Esophagus squamous epithelium (tissue), 4 donors: ENCODE measurements at regions not wholly inside any gene's neighbourhood (a gene's known extent, or its start where the extent isn't known, plus 50 kb on each side); places are given as distances from the start of the nearest gene placed in this dataset.

Experiments used
- POLR2A ChIP-seq, 4 donors: fragments of 450-650 bp; IDR thresholded peaks; one replicate each; pipeline ENCODE4 v1.6.1; 2017; ENCODE audit warnings: antibody characterized with exemption in 4 of 4, mild to moderate bottlenecking in 4 of 4, moderate library complexity in 3 of 4
- TF ChIP-seq, protein P1 (sequence below), 6 experiments: fragments of 450-650 bp in 4 of 6; fragments of 200-600 bp in 2 of 6; sonication (generic) in 2 of 6; IDR thresholded peaks; one replicate each; pipeline ENCODE4 v1.5.1; 2016 to 2019; ENCODE audit warnings: antibody characterized with exemption in 6 of 6, mild to moderate bottlenecking in 4 of 6, moderate library complexity in 4 of 6

DNA sequence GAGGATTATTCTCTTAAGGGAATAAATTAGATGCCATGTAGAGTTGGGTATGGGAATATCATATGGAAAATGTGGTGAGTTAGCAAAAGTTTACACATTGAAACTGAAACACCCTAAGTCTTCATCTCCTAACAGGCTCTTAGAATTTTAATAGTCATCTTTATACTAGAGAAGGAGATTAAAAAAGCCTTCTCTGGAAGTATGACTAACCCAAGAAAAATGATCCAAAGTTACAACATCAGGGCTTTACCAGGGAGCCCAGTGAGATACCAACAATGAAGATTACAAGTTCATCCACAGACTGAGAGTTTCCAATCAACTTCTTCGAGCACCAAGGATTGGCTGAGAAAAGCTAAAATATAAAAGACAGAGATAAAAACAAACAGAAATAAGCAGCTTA, 70.0 kb upstream of the KIAA0040 start:
- TF ChIP-seq, protein P1, sequence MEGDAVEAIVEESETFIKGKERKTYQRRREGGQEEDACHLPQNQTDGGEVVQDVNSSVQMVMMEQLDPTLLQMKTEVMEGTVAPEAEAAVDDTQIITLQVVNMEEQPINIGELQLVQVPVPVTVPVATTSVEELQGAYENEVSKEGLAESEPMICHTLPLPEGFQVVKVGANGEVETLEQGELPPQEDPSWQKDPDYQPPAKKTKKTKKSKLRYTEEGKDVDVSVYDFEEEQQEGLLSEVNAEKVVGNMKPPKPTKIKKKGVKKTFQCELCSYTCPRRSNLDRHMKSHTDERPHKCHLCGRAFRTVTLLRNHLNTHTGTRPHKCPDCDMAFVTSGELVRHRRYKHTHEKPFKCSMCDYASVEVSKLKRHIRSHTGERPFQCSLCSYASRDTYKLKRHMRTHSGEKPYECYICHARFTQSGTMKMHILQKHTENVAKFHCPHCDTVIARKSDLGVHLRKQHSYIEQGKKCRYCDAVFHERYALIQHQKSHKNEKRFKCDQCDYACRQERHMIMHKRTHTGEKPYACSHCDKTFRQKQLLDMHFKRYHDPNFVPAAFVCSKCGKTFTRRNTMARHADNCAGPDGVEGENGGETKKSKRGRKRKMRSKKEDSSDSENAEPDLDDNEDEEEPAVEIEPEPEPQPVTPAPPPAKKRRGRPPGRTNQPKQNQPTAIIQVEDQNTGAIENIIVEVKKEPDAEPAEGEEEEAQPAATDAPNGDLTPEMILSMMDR (IDR thresholded peaks at IDR 0.05) = no peak
- TF ChIP-seq POLR2A (IDR thresholded peaks at IDR 0.05) = no peak
